ACC112 (cell line): ENCODE measurements at regions not wholly inside any gene's neighbourhood (a gene's known extent, or its start where the extent isn't known, plus 50 kb on each side); places are given as distances from the start of the nearest gene placed in this dataset.

ENCODE experiments used
- H2AFZ ChIP-seq: fragments of 200-600 bp; sonication (generic); one replicate; pipeline ENCODE4 v1.6.0; 2017; ENCODE audit warnings: antibody characterized with exemption, low read length; ENCODE audit not compliant: unreplicated experiment
- H3K27ac ChIP-seq: fragments of 200-600 bp; sonication (generic); 2 replicates; pipeline ENCODE4 v1.5.1; 2014; ENCODE audit warnings: low read depth, mild to moderate bottlenecking, antibody characterized with exemption, low read length, moderate library complexity
- H3K27me3 ChIP-seq: fragments of 200-600 bp; sonication (generic); 2 replicates; pipeline ENCODE4 v1.6.1; 2014; ENCODE audit warnings: mild to moderate bottlenecking, antibody characterized with exemption, low read length, moderate library complexity, mixed read lengths; ENCODE audit not compliant: insufficient read depth
- H3K36me3 ChIP-seq: fragments of 200-600 bp; sonication (generic); 2 replicates; pipeline ENCODE4 v1.6.1; 2016; ENCODE audit warnings: mild to moderate bottlenecking, antibody characterized with exemption, low read length, moderate library complexity, mixed read lengths; ENCODE audit not compliant: insufficient read depth
- H3K4me1 ChIP-seq: fragments of 200-600 bp; sonication (generic); one replicate; pipeline ENCODE4 v1.6.1; 2016; ENCODE audit warnings: low read length, mixed read lengths; ENCODE audit not compliant: insufficient read depth, unreplicated experiment, control insufficient read depth
- H3K4me3 ChIP-seq: fragments of 200-600 bp; sonication (generic); 2 replicates; pipeline ENCODE4 v1.5.1; 2014; ENCODE audit warnings: mild to moderate bottlenecking, low read depth, low read length
- H3K79me2 ChIP-seq: fragments of 200-600 bp; sonication (generic); one replicate; pipeline ENCODE4 v1.6.0; 2016; ENCODE audit warnings: low read length; ENCODE audit not compliant: control insufficient read depth, unreplicated experiment, insufficient read depth

- no peaks in the 10 kb centered on the region for H3K27me3 ChIP-seq
- no peak overlapping the region for H2AFZ ChIP-seq
- no peak overlapping the region for H3K27ac ChIP-seq
- H3K79me2 ChIP-seq: no peaks in the 10 kb centered on the region
- H3K4me3 ChIP-seq: no peak overlapping the region
- no peaks in the 10 kb centered on the region for H3K36me3 ChIP-seq
- no peaks in the 10 kb centered on the region for H3K4me1 ChIP-seq
These were observed 118.9 kb upstream of the MKLN1 start for GRCh38 chr7:131208777-131209176.

GRCh38 chr7:131210618-131211017, 117.1 kb upstream of the MKLN1 start:
- Histone ChIP-seq H3K27ac (no peak overlapping the region), H3K4me3 (no peak overlapping the region), H2AFZ (no peak overlapping the region), H3K4me1 (no peaks in the 10 kb centered on the region), H3K27me3 (no peaks in the 10 kb centered on the region), H3K79me2 (no peaks in the 10 kb centered on the region), H3K36me3 (no peaks in the 10 kb centered on the region)

GRCh38 chr7:131211500-131211899, 116.2 kb upstream of the MKLN1 start:
- Histone ChIP-seq H3K36me3 (no peaks in the 10 kb centered on the region), H3K4me1 (no peaks in the 10 kb centered on the region), H3K27me3 (no peaks in the 10 kb centered on the region), H2AFZ (no peak overlapping the region), H3K27ac (no peak overlapping the region), H3K79me2 (no peaks in the 10 kb centered on the region), H3K4me3 (no peak overlapping the region)

- Histone ChIP-seq H3K79me2 (no peaks in the 10 kb centered on the region), H2AFZ (no peak overlapping the region), H3K27ac (no peak overlapping the region), H3K4me1 (no peaks in the 10 kb centered on the region), H3K36me3 (no peaks in the 10 kb centered on the region), H3K4me3 (no peak overlapping the region), H3K27me3 (no peaks in the 10 kb centered on the region)
These were observed 115.6 kb upstream of the MKLN1 start for GRCh38 chr7:131212114-131212513.

- H3K79me2 ChIP-seq: no peaks in the 10 kb centered on the region
- no peak overlapping the region for H3K27ac ChIP-seq
- no peak overlapping the region for H2AFZ ChIP-seq
- H3K4me1 ChIP-seq: no peaks in the 10 kb centered on the region
- no peaks in the 10 kb centered on the region for H3K27me3 ChIP-seq
- no peaks in the 10 kb centered on the region for H3K36me3 ChIP-seq
- no peak overlapping the region for H3K4me3 ChIP-seq
These were observed 108.9 kb upstream of the MKLN1 start for GRCh38 chr7:131218727-131219128.

GRCh38 chr7:131219312-131220041, 108.2 kb upstream of the MKLN1 start:
- no peaks in the 10 kb centered on the region for H3K79me2 ChIP-seq
- no peaks in the 10 kb centered on the region for H3K27me3 ChIP-seq
- H2AFZ ChIP-seq: no peak overlapping the region
- no peaks in the 10 kb centered on the region for H3K36me3 ChIP-seq
- H3K27ac ChIP-seq: no peak overlapping the region
- no peak overlapping the region for H3K4me3 ChIP-seq
- no peaks in the 10 kb centered on the region for H3K4me1 ChIP-seq

- no peak overlapping the region for H3K4me3 ChIP-seq
- H3K4me1 ChIP-seq: no peaks in the 10 kb centered on the region
- no peaks in the 10 kb centered on the region for H3K36me3 ChIP-seq
- H3K79me2 ChIP-seq: no peaks in the 10 kb centered on the region
- no peaks in the 10 kb centered on the region for H3K27me3 ChIP-seq
- H2AFZ ChIP-seq: no peak overlapping the region
- no peak overlapping the region for H3K27ac ChIP-seq
These were observed 106.6 kb upstream of the MKLN1 start for GRCh38 chr7:131221061-131221460.

GRCh38 chr7:131222171-131222570, 105.5 kb upstream of the MKLN1 start:
- Histone ChIP-seq H3K4me1 (no peaks in the 10 kb centered on the region), H2AFZ (no peak overlapping the region), H3K79me2 (no peaks in the 10 kb centered on the region), H3K4me3 (no peak overlapping the region), H3K27me3 (no peaks in the 10 kb centered on the region), H3K27ac (no peak overlapping the region), H3K36me3 (no peaks in the 10 kb centered on the region)

GRCh38 chr7:131223151-131223550, 104.5 kb upstream of the MKLN1 start:
- no peak overlapping the region for H3K4me3 ChIP-seq
- no peak overlapping the region for H2AFZ ChIP-seq
- no peaks in the 10 kb centered on the region for H3K4me1 ChIP-seq
- H3K79me2 ChIP-seq: no peaks in the 10 kb centered on the region
- no peaks in the 10 kb centered on the region for H3K27me3 ChIP-seq
- H3K36me3 ChIP-seq: no peaks in the 10 kb centered on the region
- no peak overlapping the region for H3K27ac ChIP-seq

- no peak overlapping the region for H2AFZ ChIP-seq
- H3K4me3 ChIP-seq: no peak overlapping the region
- no peaks in the 10 kb centered on the region for H3K79me2 ChIP-seq
- no peaks in the 10 kb centered on the region for H3K27me3 ChIP-seq
- no peaks in the 10 kb centered on the region for H3K4me1 ChIP-seq
- no peak overlapping the region for H3K27ac ChIP-seq
- H3K36me3 ChIP-seq: no peaks in the 10 kb centered on the region
These were observed 102.7 kb upstream of the MKLN1 start for GRCh38 chr7:131224996-131225395.

GRCh38 chr7:131225619-131226513, 101.8 kb upstream of the MKLN1 start:
- Histone ChIP-seq H3K79me2 (no peaks in the 10 kb centered on the region), H3K27me3 (no peaks in the 10 kb centered on the region), H3K36me3 (no peaks in the 10 kb centered on the region), H2AFZ (no peak overlapping the region), H3K4me1 (no peaks in the 10 kb centered on the region), H3K4me3 (no peak overlapping the region), H3K27ac (no peak overlapping the region)
